Stimulated activated CD4-positive, alpha-beta T cell treated with anti-CD3 and anti-CD28 coated beads, Interleukin-15, amount 100 ng/mL, for 1 hour (primary cell): ENCODE measurements at regions not wholly inside any gene's neighbourhood (a gene's known extent, or its start where the extent isn't known, plus 50 kb on each side); places are given as distances from the start of the nearest gene placed in this dataset.

ENCODE experiments used
- DNase-seq, 2 donors: peaks; one replicate each; pipeline ENCODE4 v3.0.0-alpha.2; 2020; ENCODE audit warnings: low read depth in 1 of 2, low spot score in 1 of 2

DNA sequence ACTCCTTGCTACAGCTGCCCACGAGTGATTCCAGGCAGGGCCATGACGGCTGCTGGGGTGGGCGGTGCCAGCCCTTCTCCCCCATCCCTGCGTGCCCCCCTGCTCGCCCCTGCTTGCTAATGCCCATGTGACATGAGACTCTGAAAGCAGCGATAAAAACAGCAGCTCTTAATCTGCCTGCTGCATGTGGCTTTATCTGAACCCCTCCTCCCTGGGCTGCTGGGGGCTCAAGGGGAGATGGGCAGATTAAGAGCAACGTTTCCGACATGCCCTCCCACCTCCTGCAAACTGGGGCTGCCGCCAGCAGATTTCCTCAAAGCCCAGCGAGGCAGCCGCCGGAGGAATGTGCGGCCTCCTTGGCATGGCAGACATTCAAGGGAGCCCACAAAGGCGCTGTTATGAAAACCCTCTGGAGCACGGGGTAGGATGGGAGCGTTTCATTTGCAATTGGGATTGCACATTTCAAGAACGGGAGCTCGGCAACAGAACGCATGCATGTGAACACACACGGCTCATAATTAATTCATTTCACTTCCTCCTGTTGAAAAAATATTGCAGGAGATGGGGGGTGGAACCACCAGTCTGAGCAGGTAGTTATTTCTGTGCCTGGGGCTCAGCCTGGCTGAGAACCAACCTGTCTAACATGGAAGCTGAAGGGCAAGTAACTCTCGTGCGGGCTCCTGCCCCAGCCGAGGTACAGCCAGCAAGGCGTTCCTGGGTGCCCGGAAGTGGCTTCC, 504.2 kb upstream of the PROK2 start:
- no peak for DNase-seq

GRCh38 chr3:72287956-72288355, 503.0 kb upstream of the PROK2 start:
- DNase-seq = no peak

DNA sequence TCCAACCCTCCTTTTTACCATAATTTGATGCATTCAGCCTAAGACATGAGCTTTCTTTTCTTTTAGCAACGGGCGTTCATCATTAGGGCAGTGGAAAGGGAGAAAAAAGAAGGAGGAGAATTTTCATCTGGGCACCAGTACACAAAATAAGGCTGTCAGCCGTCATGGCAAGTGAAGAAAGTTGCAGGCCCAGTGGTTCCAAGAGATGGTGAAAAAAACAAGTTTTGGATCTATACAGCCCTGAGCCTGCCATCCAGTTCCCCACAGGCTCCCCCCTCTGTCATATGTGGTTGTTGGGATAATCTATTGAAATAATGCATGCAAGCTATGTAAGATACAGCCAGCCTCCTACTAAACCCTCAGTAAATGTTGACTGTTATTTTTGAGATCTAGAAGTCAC, 500.6 kb upstream of the PROK2 start:
- DNase-seq = no peak

GRCh38 chr3:72284471-72284870, 499.5 kb upstream of the PROK2 start:
- DNase-seq = no peak

DNA sequence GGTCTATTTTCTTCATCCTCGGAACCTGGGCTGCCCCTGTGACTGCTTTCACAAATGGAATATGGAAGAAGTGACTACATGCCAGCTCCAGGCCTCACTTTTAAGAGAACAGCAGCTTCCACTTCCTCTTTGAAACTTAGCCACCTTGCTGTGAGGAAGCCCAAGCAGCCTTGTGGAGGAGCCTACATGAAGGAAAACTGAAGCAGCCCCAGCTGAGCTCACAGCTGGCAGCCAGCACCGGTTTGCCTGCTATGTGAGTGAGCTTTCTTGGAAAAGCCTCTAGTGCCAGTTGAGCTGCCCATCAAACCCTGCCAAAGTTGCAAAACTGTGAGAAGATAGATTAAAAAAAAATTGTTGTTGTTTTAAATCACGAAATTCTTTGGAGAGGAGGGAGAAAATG, 498.0 kb upstream of the PROK2 start:
- DNase-seq = no peak

GRCh38 chr3:72281551-72281950, 496.6 kb upstream of the PROK2 start:
- no peak for DNase-seq

DNA sequence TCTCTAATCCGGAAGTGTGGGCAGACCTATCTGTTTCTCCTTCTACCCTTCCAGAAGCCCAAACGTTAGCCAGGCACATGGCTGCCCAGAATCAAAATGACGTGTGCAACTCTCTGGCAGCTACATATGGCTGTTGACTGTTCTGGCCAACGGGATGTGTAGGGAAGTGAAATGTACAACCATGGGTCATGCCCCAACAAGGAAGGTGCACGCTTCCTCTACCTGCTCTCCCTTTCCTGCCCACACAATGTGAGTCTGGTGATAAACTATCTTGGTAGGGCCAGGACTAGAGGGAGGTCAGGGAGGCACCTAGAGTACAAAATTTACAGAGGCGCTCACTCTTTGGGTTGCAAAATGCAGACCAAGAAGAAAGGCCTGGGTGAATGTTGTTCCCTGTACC, 495.9 kb upstream of the PROK2 start:
- no peak for DNase-seq

GRCh38 chr3:72279631-72280041, 494.7 kb upstream of the PROK2 start:
- no peak for DNase-seq

DNA sequence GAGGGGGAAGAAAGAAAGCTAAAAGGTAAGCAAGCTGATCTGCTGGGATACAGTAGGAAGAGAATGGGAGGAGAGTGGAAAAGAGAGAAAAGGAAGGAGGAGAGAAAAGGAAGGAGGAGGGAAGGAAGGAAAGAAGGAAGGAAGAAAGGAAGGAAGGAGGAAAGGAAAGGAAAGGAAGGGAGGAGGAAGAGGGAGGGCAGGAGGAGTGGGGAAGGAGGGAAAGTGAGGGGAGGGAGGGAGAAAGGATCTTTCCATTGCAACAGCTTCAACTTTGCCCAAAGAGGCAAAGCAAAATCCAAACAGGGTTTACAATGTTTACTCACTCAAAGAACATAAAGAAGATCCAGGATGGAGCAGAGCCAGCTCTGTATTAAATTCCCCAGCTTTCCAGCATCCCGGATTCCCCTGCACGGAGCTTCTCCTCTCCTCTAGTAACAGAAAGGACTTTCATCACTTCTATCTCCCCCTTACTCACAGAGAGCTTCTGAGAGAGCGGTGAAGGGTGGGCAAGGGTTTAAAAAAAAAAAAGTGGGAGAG, 494.2 kb upstream of the PROK2 start:
- no peak for DNase-seq

DNA sequence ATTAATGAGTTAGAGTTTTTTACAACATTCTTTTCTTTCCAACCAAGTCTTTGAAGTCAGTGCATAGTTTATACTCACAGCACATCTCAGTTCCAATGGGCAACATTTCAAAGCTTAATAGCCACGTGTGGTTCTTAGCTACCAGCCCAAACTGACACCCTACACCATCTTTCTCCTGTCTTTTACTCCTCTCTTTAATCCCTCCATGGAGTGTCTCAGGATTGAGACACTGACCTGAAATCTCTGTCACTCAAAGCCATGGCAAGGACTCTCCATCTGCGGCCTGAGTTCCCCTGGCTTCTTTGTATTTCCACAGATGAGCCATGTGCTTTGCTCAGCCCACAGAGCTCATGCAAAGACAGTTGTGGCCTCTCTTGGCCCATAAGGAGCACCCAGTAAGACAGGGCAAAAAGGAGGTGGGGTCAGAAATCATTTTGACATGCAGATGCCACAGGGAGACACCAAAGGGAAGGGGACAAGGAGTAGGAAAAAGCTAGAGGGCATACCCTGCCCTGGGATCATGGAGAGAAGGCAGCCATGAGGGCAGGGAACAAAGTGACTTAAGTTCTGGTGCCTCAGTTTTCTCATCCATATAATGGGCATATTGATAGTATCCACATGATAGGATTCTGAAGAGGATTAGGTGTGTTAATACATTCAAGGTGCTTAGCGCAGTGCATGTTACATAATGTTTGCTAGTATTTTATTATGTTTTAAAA, 493.6 kb upstream of the PROK2 start:
- no peak for DNase-seq

- no peak for DNase-seq
These were observed 492.8 kb upstream of the PROK2 start for GRCh38 chr3:72277710-72278109.

DNA sequence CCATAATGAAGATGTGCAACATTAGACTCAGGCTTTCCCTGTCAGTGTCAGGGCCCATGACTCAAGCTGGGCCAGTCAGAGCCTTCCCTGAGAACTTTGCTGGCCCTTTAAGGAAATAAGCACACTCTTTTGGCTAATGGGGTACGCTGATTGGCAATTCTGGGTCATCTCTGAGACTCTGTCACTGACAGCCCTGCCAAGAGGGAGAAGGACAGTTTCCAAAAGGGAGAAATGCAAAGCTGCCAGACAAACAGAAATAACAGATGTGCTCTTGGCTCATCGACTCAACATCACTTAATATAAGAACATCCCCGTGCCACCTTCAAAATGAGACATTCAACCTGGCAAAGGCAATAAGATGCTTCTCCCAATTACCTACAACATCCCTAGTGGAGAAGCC, 491.9 kb upstream of the PROK2 start:
- no peak for DNase-seq

- no peak for DNase-seq
These were observed 490.4 kb upstream of the PROK2 start for GRCh38 chr3:72275331-72275751.

DNA sequence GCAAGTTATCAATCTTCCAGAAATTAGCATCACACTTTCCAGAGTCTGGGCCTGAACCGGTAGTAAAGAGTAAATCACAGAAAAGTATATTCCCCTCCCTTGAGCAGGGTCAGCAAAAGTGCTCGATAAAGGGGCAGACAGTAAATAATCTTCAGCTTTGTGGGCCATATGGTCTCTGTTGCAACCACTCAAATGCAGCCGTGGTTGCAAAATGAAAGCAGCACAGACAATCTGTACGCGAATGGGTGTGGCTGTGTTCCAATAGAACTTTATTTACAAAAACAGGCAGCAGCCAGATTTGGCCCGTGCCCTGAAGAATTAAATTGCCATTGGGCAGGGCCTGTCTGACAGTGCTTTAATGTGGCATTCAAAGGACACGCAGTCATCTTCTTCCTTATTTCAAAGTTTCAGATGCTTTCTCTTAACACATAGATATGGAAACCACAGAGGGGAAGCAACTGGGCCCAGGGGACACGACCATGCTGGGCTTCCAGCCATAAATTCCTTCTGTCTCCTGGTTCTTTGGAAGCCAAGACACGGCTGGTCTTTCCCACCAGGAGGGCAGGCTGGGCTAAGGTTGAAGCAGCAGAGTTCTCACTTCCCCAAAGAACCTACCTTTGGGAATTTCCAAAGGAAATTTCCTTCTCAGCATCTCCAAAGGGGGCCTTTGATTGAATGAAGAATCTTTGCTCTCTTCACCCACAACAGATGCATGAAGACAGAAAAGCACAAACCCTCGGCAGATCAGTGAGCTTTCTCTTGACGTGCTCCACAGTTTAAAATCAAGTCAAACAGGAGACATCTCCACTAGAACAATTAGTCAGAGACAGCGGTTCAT, 489.8 kb upstream of the PROK2 start:
- DNase-seq = no peak

DNA sequence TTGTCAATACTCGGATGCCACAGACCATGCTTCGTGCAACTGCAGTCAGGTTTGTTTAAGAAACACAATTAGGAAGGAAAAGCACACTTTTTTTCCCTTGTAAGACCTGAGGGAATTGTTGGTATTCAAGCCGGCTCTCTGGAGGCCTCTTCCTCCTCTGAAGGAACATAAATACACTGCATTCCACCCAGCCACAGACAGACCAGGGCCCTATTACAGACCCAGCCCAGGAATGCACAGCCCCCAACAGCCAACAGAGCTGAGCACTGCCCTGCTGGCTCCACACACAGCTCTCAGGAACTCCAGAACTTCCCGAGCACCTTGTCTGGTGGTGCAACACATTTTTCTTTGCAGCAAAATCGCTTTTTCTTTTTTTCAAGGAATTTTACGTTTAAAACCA, 488.7 kb upstream of the PROK2 start:
- no peak for DNase-seq

DNA sequence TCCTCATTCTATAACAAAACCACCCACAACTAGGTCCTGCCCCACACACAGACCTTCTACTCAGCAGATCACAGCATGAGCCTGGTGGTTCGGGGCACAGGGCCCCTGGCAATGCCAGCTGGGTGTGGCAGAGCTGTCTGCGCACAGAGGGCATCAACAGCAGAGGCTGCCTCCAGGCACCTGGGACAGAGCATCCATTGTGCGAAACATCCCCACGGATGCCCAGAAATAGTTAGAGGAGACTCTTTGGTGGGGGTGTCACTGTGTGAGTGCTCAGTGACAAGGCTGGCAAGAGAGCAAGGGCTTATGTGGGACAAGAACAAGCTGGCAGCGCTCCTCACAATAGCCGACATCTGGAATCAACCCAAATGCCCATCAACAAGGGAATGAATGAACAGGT, 487.4 kb upstream of the PROK2 start:
- no peak for DNase-seq

DNA sequence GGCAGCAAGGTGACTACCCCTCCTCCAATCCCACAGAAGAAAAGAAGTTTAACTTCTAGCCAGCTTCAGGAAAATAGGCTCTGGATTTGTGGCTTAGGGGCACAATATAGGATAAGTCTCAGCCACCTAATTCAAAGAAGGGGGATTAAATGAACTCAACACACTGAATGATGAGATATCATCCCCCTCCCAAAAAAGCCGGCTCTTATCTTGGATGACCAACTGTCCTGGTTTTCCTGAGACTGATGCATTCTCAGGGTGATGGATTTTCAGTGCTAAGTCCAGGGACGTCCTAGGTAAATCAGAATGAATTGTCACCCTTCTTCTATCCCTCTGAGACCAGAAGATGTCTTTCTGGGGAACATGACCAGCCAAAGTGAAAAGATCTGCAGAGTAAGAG, 487.0 kb upstream of the PROK2 start:
- no peak for DNase-seq

DNA sequence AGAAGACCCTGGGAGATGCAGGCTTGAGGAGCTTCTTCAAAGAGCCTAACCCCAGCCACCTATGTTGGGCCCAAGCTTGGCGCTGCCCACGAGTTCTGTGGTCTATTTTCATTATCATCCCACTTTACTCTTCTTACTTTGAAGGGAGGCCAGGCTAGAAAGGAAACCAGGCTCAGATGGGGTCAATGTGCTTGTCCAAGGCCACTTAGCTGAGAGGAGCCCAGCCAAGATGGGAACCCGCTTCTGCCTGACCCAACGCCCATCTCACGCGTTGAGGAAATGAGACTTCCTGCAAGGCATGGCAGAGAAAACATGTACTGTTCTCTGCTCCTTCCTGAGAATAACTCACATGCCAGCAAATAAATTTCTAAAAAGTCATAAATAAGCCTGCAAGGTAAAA, 486.3 kb upstream of the PROK2 start:
- no peak for DNase-seq

- DNase-seq = no peak
These were observed 485.8 kb upstream of the PROK2 start for GRCh38 chr3:72270730-72271129.

DNA sequence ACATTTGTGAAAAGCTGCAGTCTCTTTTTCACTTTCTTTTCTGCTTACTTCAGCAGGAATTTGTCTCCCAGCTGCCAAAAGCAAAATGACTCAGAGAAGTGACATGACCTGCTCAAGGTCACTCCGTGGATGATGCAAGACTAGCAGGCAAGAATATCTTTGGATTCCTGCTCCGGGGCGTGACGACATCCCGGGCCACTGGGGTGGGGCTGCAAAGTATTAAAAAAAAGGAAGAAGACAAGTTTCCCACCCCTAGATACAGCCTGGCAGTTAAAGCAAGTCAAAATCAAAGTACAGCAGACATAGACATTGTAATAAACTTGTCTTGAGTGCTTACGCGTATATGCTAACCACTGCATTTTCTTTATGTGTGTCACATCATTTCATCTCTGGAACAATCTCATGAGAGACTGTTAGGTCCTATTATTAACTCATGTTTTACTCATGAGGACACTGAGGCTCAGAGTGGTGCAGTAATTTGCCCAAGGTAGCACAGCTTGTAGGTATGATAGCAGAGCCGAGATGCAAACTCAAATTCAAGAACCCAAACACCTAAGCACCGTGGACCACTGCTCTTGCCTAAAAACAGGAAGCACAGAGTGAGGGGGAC, 485.2 kb upstream of the PROK2 start:
- DNase-seq = no peak

- DNase-seq = no peak
These were observed 484.5 kb upstream of the PROK2 start for GRCh38 chr3:72269475-72269874.
